Glomerular visceral epithelial cell (primary cell): ENCODE measurements at regions not wholly inside any gene's neighbourhood (a gene's known extent, or its start where the extent isn't known, plus 50 kb on each side); places are given as distances from the start of the nearest gene placed in this dataset.
A peak's percentile ranks its signal among the peaks of the same experiment; 100 is the strongest.

Source experiments
- DNase-seq: peaks from one replicate; pipeline ENCODE4 v3.0.0-alpha.2; 2016; ENCODE audit errors: extremely low spot score

DNA sequence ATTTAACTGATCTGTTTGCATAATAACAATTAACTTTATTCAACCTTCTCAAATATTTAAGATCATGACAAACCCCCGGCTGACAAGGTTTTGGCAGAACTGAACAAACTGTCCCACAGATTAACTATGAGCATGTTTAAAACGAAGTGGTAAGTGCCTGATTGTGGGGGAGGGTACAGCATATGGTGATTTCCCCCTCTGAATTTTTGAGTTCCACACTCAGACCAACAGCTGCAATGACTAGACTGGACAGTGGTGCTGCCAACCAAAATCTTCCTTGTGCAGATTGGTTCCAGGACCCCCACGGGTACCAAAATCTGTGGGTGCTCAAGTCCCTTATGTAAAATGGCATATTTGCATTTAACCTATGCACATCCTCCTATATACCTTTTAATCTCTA is 449.5 kb downstream of the SHQ1 start:
- DNase-seq = no peak

- DNase-seq = no peak
Observed at GRCh38 chr3:72397586-72397985, 450.7 kb downstream of the SHQ1 start.

- no peak for DNase-seq
Observed at GRCh38 chr3:72396899-72397298, 451.3 kb downstream of the SHQ1 start.

GRCh38 chr3:72395776-72396311 is 452.4 kb downstream of the SHQ1 start:
- no peak for DNase-seq

GRCh38 chr3:72393455-72393854 is 454.8 kb downstream of the SHQ1 start:
- no peak for DNase-seq

- DNase-seq = no peak
Observed at GRCh38 chr3:72391659-72392058, 456.6 kb downstream of the SHQ1 start.

- peak; percentile 56 for DNase-seq
Observed at GRCh38 chr3:72390841-72391240, 457.4 kb downstream of the SHQ1 start.

DNA sequence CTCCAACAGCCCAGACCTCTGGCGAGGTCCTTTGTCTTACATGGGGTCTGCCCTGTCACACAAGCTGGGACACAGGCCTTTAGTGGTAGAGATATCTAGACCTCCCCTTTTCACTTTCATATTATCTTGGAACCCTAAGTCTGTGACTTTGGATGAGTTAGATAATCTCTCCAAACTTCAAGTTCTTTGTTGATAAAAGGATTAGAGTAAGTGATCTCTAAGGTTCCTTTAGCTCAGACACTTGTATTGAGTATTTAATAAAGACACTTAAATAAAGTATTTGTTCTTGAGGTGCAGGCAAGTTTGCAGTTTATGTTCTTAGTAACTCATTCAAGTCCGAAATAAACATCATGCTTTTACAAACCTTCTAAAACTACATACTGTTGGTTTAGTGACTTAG is 459.6 kb downstream of the SHQ1 start:
- DNase-seq = no peak

- no peak for DNase-seq
Observed at GRCh38 chr3:72388117-72388516, 460.1 kb downstream of the SHQ1 start.

DNA sequence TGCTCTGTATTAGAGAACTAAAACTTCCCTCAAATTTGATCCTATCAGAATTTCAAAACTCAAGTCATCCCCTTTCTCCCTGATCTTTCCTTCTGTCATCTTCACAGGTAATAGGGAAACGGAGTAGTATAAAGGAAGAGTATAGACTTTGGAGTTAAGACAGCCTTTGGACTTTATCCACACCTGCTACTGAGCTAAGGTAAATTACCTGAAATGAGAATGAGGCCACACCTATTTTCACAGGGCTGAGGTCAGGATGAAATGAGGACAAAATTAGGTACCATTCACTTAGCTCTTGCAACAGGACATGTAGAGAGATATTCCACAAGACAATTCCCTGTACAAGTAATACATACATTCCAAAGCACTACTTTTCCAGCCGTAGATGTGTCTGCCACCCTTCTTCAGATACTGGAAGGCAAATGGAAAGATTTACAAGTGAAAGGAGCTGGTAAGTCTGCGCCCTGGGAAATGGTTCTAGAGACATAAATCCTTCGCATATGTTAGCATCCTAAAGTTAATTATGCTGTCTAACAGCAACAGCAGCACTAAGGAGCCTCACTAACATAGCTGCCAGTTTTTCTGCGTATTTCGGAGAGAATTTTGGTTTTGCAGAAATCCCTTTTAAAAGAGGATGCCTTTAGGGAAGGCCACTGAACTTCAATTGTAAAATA is 461.8 kb downstream of the SHQ1 start:
- DNase-seq = no peak

GRCh38 chr3:72385167-72385566 is 463.1 kb downstream of the SHQ1 start:
- no peak for DNase-seq

- no peak for DNase-seq
Observed at GRCh38 chr3:72384602-72385001, 463.6 kb downstream of the SHQ1 start.

DNA sequence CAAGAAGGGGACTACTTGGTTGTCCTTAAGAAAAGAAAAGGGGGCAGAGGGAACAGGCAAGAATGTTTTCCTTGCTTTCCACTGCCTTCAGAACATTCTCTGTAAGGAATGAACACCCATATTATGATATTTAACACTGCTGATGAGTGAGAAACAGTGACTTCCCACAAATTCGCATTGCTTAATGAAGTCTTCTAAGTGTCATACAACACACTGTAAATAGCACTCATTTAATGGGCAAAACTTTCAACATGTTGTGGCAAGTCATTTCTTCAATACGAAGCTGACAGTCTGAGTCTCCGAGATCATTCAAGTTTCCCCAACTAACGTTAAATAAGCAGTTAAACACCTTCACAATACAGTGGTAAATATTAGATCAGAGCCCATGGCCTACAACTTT is 464.4 kb downstream of the SHQ1 start:
- DNase-seq = no peak

GRCh38 chr3:72383230-72383629 is 465.0 kb downstream of the SHQ1 start:
- no peak for DNase-seq

DNA sequence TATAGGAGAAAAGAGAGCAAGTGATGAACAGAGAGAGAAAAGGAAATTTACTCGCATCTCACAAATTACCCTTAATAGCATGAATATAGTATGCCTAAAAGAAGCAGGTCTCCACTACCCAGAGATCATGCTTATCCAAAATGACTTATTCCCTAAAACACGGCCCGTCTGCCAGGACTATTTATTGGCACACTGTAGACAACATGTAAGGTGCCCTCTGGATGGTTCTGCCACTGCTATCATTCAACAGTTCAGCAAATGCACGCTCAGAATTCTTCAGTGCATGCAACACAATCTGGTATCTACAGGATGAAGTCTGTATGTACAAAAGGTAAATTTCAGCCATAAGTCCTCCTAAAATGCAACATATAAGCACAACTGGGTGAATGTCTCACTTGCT is 465.8 kb downstream of the SHQ1 start:
- no peak for DNase-seq

GRCh38 chr3:72381584-72381983 is 466.7 kb downstream of the SHQ1 start:
- DNase-seq = no peak

DNA sequence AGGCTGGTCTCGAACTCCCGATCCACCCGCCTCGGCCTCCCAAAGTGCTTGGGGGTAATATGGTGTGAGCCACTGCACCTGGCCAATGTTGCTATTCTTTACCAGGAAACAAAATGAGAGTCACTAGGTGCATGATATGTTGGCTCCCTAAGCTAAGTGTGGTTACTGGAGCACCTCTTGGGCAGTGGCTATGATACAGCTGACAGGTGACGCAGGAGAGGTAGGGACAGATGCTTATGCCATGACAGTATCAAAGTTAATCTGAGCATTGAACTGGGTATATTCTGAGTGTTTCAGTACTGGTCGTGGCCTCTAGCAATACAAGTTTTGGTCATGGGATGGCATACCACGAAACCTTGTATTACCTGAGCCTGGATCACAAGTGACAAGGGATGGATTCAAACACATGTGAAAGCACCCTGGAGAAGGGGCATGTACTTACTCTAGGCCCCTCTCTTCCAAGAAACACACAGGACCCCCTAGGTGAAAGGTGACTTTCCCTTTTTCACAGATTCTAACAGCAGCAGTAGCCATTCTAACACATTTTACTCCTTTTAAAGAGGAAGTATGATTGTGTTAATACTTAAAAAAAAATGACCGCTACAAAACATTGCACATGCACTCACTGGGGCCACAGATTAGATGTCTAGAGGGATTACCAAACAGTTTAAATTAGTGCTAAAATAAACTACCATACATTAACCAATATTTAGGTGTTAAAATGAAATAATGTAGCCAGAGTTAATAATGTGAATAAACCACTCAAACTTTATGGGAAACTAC is 467.3 kb downstream of the SHQ1 start:
- DNase-seq = no peak

GRCh38 chr3:72380193-72380592 is 468.1 kb downstream of the SHQ1 start:
- DNase-seq = peak; percentile 13

DNA sequence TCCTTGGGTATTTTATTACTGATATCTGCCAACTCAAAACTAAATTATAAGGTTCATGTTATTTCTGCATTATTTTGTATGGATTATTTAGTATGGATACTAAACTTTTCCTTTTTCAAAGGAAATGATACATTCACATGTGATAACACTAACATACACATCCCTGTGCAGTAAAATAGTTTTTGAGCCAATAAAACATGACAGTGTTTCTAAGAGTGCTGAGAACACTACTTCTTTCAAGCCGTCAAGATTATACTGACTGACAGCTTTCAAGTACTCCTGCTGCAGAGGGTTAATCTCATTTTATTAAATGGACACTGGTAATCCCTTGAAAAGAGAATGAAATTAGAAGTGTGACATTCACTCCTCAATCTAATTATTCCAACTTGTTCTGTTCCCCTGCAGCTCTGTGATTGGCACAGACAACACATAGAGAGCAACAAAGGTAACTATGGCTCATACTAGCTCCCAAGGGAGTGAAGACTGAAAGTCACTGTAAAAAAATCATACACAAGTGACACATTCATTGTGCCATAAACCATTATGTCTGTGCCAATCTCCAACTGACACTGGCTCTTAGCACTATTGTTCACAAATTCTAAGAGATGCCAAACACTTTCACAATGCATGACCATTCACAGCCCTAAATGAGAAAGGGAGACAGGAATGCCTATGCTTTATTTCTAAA is 468.6 kb downstream of the SHQ1 start:
- DNase-seq = no peak

DNA sequence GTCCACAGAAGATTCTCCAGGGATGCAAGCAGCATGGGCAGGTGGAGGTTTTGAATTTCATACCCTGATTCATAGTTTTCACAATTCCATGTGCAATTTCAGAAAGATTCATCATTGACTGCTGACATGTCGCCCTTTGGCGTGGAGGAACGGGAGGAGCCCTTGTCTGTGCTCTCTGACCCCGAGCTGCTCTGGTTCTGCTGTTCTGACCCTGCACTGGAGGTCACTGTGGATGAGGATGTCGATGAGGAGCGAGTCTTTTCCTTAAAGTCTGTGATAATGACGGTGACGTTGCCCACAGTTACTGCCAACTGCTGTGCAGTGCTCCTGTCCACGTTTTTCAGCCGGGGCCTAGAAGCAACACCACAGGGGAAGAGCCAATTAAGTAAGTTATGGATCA is 470.0 kb downstream of the SHQ1 start:
- DNase-seq = no peak

DNA sequence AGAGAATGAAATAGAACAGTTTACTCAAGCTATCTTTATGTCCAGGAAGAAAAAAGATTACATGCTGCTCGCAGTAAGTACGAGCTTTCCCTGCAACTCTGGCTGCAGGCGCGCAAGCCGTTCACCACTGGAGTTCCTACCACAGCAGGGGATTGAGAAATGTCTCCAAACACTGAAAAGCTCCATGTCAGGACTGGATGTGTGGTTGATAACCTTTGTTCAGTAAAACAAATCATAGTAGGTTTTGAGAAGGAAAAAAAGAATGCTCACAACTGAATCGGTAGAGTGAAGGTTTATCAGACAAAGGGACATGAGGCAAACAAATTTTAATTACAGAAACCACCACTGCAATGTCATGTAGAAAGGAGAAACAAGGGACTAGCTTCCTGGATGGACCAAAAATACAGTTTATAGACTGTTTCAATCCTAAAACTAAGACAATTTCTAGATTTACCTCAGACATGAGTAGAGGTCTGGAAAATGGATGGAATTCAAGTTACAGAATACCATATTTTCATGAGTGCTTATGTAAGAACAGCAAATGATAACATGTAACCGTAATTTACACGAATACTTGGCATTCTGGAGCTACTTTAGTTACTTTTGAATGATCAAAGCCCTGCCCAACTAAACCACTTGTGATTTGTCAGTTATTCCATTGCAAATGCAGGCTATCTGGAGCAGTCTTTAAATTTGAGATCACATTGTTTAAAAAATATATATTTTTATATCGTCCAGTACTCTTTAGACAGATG is 471.1 kb downstream of the SHQ1 start:
- no peak for DNase-seq
